ENCODE measurements at regions not wholly inside any gene's neighbourhood (a gene's known extent, or its start where the extent isn't known, plus 50 kb on each side); places are given as distances from the start of the nearest gene placed in this dataset.

GRCh38 chr3:34852844-34853439 is 786.4 kb upstream of the ARPP21 start:
- CTCF ChIA-PET: no interaction called here
- no peaks in the 10 kb centered on the region for H3K9me3 Mint-ChIP-seq
- H3K36me3 Mint-ChIP-seq: no peaks in the 10 kb centered on the region
- intact Hi-C loops (cut with micrococcal nuclease): no loop called here
- POLR2A ChIA-PET: no interaction called here
- H3K27ac Mint-ChIP-seq: no peak overlapping the region
- H3K27me3 Mint-ChIP-seq: no peaks in the 10 kb centered on the region
- H3K4me3 Mint-ChIP-seq: no peak overlapping the region
- DNase-seq: no peak
- H3K4me1 Mint-ChIP-seq (ENCODE audit: low read depth): no peaks in the 10 kb centered on the region

DNA sequence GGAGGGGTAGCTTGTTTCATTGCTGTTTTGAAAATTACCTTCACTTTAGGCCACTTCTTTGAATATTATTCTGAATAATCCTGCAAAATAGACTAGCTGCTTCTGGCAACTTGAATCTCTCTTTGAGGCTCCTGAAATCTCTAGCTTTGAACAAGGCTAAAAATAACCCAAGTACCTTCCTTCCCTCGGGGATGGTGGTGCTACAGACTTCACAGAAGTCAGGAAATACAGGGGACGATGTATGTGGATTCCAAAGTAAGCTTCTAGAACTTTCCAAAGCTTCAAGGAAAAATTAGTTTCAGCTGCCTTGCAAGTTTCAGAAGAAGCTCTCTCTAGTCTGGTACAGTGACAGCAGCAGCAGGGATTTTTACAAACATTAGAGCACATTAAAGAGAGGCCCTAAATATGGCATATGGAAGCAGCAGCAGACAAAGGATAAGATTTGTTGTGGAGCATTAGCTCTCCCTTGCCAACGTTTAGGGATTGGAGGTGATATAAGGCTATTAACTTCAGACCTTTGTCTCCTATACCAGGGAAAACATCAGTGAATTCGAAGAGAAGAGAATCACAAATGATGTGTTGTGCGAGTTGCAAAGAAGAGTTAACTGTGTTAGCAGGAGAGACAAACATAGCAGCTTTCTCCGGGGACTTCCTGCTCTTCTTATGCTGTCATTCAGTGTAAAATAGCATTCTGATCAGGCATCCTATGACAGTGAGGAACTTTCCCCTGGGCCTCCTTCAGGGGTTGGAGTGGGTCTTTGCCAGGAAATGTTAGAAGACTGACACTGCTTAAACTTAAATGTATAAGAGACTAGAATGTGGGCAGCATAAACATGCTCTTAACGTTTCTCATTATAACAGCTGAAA is 783.0 kb upstream of the ARPP21 start:
- H3K4me1 Mint-ChIP-seq (ENCODE audit: low read depth): no peaks in the 10 kb centered on the region
- no peak overlapping the region for H3K27ac Mint-ChIP-seq
- no peak for DNase-seq
- no peaks in the 10 kb centered on the region for H3K9me3 Mint-ChIP-seq
- intact Hi-C loops (cut with micrococcal nuclease): no loop called here
- H3K36me3 Mint-ChIP-seq: no peaks in the 10 kb centered on the region
- no peak overlapping the region for H3K4me3 Mint-ChIP-seq
- CTCF ChIA-PET: no interaction called here
- H3K27me3 Mint-ChIP-seq: no peaks in the 10 kb centered on the region
- POLR2A ChIA-PET: no interaction called here

DNA sequence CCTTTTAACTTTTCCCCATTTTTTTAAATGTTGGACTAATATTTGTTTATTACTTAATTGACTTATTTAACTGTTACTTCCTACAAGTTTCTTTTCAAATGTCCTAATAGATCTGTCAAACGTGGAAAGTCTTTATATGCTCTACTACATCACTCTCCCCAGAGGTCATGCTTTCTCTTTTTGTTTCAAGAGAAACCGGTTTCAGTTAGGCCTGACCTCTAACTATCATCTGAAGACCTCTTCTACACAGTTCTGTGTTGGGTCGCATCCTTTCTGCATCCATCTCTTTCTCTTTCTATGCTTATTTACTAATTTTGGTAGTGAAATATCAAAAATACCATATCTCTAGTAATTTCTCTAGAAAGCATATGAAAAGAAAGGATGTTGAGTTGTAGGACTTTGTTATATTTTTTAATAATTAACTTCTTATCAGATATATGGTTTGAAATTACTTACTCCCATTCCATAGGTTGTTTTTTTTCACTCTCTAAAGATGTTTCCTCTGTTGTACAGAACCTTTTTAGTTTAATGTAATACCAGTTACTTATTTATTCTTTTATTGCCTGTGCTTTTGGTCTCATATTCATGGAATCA is 781.2 kb upstream of the ARPP21 start:
- Mint-ChIP-seq H3K27ac (no peak overlapping the region), H3K4me3 (no peak overlapping the region), H3K4me1 (ENCODE audit: low read depth) (no peaks in the 10 kb centered on the region), H3K36me3 (no peaks in the 10 kb centered on the region), H3K27me3 (no peaks in the 10 kb centered on the region), H3K9me3 (no peaks in the 10 kb centered on the region)
- ChIA-PET POLR2A (no interaction called here), CTCF (no interaction called here)
- intact Hi-C loops (cut with micrococcal nuclease): no loop called here
- no peak for DNase-seq

- no peaks in the 10 kb centered on the region for H3K27me3 Mint-ChIP-seq
- intact Hi-C loops (cut with micrococcal nuclease): no loop called here
- H3K9me3 Mint-ChIP-seq: no peaks in the 10 kb centered on the region
- H3K27ac Mint-ChIP-seq: no peak overlapping the region
- H3K4me1 Mint-ChIP-seq (ENCODE audit: low read depth): no peaks in the 10 kb centered on the region
- CTCF ChIA-PET: no interaction called here
- H3K36me3 Mint-ChIP-seq: no peaks in the 10 kb centered on the region
- H3K4me3 Mint-ChIP-seq: no peak overlapping the region
- POLR2A ChIA-PET: no interaction called here
- DNase-seq: no peak
Observed at GRCh38 chr3:34859746-34860145, 779.6 kb upstream of the ARPP21 start.

DNA sequence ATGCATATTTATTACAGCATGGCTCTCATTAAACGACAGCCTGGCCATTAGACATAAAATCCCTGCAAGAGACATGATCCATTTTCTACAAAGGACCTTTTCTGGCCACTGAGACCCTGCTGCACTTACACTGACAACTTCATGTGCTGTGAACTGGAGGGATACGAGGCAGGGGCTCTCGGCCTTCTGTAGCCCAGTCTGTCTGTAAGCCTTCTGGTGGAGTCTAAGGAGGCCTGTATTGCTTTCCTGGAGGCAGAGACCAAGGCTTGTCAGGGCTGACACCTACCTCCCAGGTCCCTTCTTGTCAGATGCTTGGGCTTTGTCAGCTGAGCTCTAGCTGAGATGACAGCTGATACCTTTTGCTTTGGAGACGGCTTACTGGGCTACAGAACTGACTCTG is 776.9 kb upstream of the ARPP21 start:
- DNase-seq: no peak
- Mint-ChIP-seq H3K27me3 (no peaks in the 10 kb centered on the region), H3K36me3 (no peaks in the 10 kb centered on the region), H3K9me3 (no peaks in the 10 kb centered on the region), H3K4me3 (no peak overlapping the region), H3K4me1 (ENCODE audit: low read depth) (no peaks in the 10 kb centered on the region), H3K27ac (no peak overlapping the region)
- ChIA-PET POLR2A (no interaction called here), CTCF (no interaction called here)
- intact Hi-C loops (cut with micrococcal nuclease): no loop called here

GRCh38 chr3:34863485-34863884 is 775.8 kb upstream of the ARPP21 start:
- H3K9me3 Mint-ChIP-seq: no peaks in the 10 kb centered on the region
- H3K4me3 Mint-ChIP-seq: no peak overlapping the region
- ChIA-PET POLR2A (no interaction called here), CTCF (no interaction called here)
- no peak overlapping the region for H3K27ac Mint-ChIP-seq
- H3K36me3 Mint-ChIP-seq: no peaks in the 10 kb centered on the region
- intact Hi-C loops (cut with micrococcal nuclease): no loop called here
- no peak for DNase-seq
- no peaks in the 10 kb centered on the region for H3K4me1 Mint-ChIP-seq (ENCODE audit: low read depth)
- no peaks in the 10 kb centered on the region for H3K27me3 Mint-ChIP-seq

- Mint-ChIP-seq H3K4me1 (ENCODE audit: low read depth) (no peaks in the 10 kb centered on the region), H3K36me3 (no peaks in the 10 kb centered on the region), H3K27ac (no peak overlapping the region), H3K27me3 (no peaks in the 10 kb centered on the region), H3K4me3 (no peak overlapping the region), H3K9me3 (no peaks in the 10 kb centered on the region)
- POLR2A ChIA-PET: no interaction called here
- CTCF ChIA-PET: no interaction called here
- DNase-seq: no peak
- intact Hi-C loops (cut with micrococcal nuclease): no loop called here
Observed at GRCh38 chr3:34864011-34864410, 775.3 kb upstream of the ARPP21 start.

- ChIA-PET POLR2A (no interaction called here), CTCF (no interaction called here)
- H3K27me3 Mint-ChIP-seq: no peaks in the 10 kb centered on the region
- intact Hi-C loops (cut with micrococcal nuclease): no loop called here
- no peak overlapping the region for H3K4me3 Mint-ChIP-seq
- H3K36me3 Mint-ChIP-seq: no peaks in the 10 kb centered on the region
- peaks cover 3% of the 10 kb centered on the region for H3K9me3 Mint-ChIP-seq
- H3K27ac Mint-ChIP-seq: no peak overlapping the region
- no peak for DNase-seq
- H3K4me1 Mint-ChIP-seq (ENCODE audit: low read depth): no peaks in the 10 kb centered on the region
Observed at GRCh38 chr3:34865346-34865745, 774.0 kb upstream of the ARPP21 start.

- POLR2A ChIA-PET: no interaction called here
- CTCF ChIA-PET: no interaction called here
- intact Hi-C loops (cut with micrococcal nuclease): no loop called here
Observed at GRCh38 chr3:34868935-34869334, 770.4 kb upstream of the ARPP21 start.

DNA sequence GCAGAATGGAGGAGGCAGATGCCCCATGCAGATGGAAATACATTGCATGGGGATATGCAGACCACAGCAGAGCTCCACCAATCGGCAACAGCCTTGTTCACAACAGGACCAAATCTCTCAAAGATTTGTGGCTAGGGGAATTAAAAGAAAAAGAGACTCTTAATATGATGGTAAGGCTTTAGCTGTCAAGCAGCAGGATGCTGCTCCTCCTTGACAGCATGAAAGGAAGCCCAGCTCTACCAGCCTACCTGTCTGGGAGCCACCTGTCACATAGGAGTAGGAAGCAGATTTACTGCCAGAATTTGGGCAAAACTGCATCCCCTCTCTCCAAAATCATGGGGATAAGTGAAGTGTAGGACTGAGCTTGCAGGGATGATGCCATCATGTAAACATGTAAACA is 769.6 kb upstream of the ARPP21 start:
- no peaks in the 10 kb centered on the region for H3K27me3 Mint-ChIP-seq

More at GRCh38 chr3:34868935-34869334, 770.4 kb upstream of the ARPP21 start:
- Mint-ChIP-seq H3K27ac (no peak overlapping the region), H3K4me3 (no peak overlapping the region), H3K4me1 (ENCODE audit: low read depth) (no peaks in the 10 kb centered on the region), H3K36me3 (no peaks in the 10 kb centered on the region), H3K9me3 (peaks cover 3% of the 10 kb centered on the region), H3K27me3 (no peaks in the 10 kb centered on the region)
- DNase-seq: no peak

DNA sequence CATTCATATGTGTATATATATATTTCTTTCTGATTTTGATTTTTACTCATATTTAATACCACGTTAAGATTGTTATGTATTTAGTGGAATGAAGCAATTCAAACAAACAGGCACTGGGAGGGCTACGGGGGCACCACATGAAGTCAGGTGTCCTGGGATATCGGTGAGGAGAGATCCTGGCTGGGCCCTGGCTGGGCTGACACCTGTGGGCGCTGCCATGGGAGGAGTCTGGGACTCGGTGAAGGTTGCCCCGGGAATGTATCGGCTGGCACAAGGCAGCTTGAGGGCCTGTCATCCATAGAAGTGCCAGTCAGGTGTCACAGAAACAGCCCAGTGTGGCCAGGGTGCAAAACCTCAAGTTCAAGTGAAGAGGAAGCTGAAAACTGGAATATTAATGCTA is 766.9 kb upstream of the ARPP21 start:
- ChIA-PET POLR2A (no interaction called here), CTCF (no interaction called here)
- Mint-ChIP-seq H3K27me3 (no peaks in the 10 kb centered on the region), H3K4me3 (no peak overlapping the region), H3K4me1 (ENCODE audit: low read depth) (no peaks in the 10 kb centered on the region), H3K27ac (no peak overlapping the region), H3K36me3 (no peaks in the 10 kb centered on the region), H3K9me3 (peaks cover 3% of the 10 kb centered on the region)
- DNase-seq: no peak
- intact Hi-C loops (cut with micrococcal nuclease): no loop called here

More for the DNA sequence above, 769.6 kb upstream of the ARPP21 start:
- H3K36me3 Mint-ChIP-seq: no peaks in the 10 kb centered on the region
- H3K9me3 Mint-ChIP-seq: peaks cover 3% of the 10 kb centered on the region
- no peak overlapping the region for H3K27ac Mint-ChIP-seq
- H3K4me1 Mint-ChIP-seq (ENCODE audit: low read depth): no peaks in the 10 kb centered on the region
- no peak overlapping the region for H3K4me3 Mint-ChIP-seq
- POLR2A ChIA-PET: no interaction called here
- no peak for DNase-seq
- CTCF ChIA-PET: no interaction called here
- intact Hi-C loops (cut with micrococcal nuclease): no loop called here

DNA sequence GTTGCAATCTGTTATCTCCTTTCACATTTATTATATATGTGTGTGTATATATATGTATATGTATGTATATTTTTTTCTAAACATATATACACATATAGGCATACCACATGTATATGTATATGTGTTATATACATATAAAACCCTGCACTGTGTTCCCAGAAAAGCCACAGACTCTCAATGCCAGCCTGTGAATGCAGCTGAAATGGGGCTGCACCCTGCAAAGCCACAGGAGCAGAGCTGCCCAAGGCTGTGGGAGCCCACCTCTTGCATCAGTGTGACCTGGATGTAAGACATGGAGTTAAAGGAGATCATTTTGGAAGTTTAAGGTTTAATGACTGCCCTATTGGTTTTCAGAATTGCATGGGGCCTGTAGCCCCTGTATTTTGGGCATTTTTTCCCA is 762.3 kb upstream of the ARPP21 start:
- no peak for DNase-seq
- Mint-ChIP-seq H3K4me3 (no peak overlapping the region), H3K36me3 (no peaks in the 10 kb centered on the region), H3K27ac (no peak overlapping the region), H3K4me1 (ENCODE audit: low read depth) (no peaks in the 10 kb centered on the region), H3K9me3 (no peaks in the 10 kb centered on the region), H3K27me3 (no peaks in the 10 kb centered on the region)
- POLR2A ChIA-PET: no interaction called here
- CTCF ChIA-PET: no interaction called here
- intact Hi-C loops (cut with micrococcal nuclease): no loop called here

DNA sequence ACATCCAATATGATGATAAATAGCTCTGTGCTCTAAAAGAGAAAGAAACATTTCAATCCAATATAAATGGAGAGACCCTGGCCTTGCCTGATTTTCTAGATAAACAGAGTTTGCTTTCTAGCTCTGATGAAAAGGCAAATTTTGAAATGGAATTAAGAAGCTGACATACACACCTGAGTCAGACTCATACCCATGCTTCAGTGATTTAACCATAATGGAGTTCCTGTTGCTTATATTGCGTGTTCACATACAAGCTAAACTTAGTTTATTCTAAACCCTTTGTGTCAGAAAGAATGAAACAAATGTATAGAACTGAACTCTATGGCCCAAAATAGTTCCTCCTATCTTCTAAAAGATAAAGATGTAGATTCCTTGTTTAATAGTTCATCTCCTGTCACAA is 760.8 kb upstream of the ARPP21 start:
- CTCF ChIA-PET: no interaction called here
- no peaks in the 10 kb centered on the region for H3K4me1 Mint-ChIP-seq (ENCODE audit: low read depth)

More for the DNA sequence above, 760.8 kb upstream of the ARPP21 start:
- no peak for DNase-seq
- Mint-ChIP-seq H3K4me3 (no peak overlapping the region), H3K27ac (no peak overlapping the region), H3K9me3 (no peaks in the 10 kb centered on the region), H3K27me3 (no peaks in the 10 kb centered on the region), H3K36me3 (no peaks in the 10 kb centered on the region)
- POLR2A ChIA-PET: no interaction called here
- intact Hi-C loops (cut with micrococcal nuclease): no loop called here

Measured in activated CD4-positive, alpha-beta memory T cell treated with anti-CD3 and anti-CD28 coated beads for 36 hours (primary cell).